Adrenal gland (tissue), 9 donors: ENCODE measurements at regions not wholly inside any gene's neighbourhood (a gene's known extent, or its start where the extent isn't known, plus 50 kb on each side); places are given as distances from the start of the nearest gene placed in this dataset.

Experiments
- DNase-seq, 7 donors: peaks; one replicate each; pipeline ENCODE4 v3.0.0-alpha.2; 2019 to 2020
- H3K27ac ChIP-seq, 5 donors: fragments of 200-600 bp; sonication (generic) in 4 of 5; 1 replicate in 3 of 5; 2 replicates in 2 of 5; pipeline versions ENCODE4 v1.5.1 to v1.8.0; 2016 to 2020; ENCODE audit warnings: mild to moderate bottlenecking in 1 of 5
- H3K27me3 ChIP-seq: fragments of 200-600 bp; 2 replicates; pipeline ENCODE4 v1.8.0; 2021
- H3K36me3 ChIP-seq, 2 donors: fragments of 200-600 bp; replicated peaks in 1 of 2; 1 replicate in 1 of 2; 2 replicates in 1 of 2; pipeline versions ENCODE4 v1.5.1 to v1.8.0; 2018 to 2022
- H3K4me1 ChIP-seq, 2 donors: fragments of 200-600 bp; replicated peaks in 1 of 2; 1 replicate in 1 of 2; 2 replicates in 1 of 2; pipeline versions ENCODE4 v1.5.1 to v1.8.0; 2018 to 2021
- H3K4me3 ChIP-seq, 4 donors: fragments of 200-600 bp; sonication (generic) in 3 of 4; one replicate each; pipeline ENCODE4 v1.5.1; 2016 to 2018
- H3K9me3 ChIP-seq, 3 donors: fragments of 200-600 bp; sonication (generic) in 1 of 3; replicated peaks in 1 of 3; 1 replicate in 2 of 3; 2 replicates in 1 of 3; pipeline versions ENCODE4 v1.5.1 to v1.8.0; 2016 to 2021
- CTCF ChIP-seq, 6 experiments: fragments of 450-650 bp in 4 of 6; fragments of 200-600 bp in 2 of 6; sonication (generic) in 1 of 6; IDR thresholded peaks; 1 replicate in 5 of 6; 2 replicates in 1 of 6; pipeline versions ENCODE4 v1.5.1 to v1.8.0; 2016 to 2021; ENCODE audit warnings: antibody characterized with exemption in 6 of 6, mild to moderate bottlenecking in 2 of 6, moderate library complexity in 1 of 6
- POLR2A ChIP-seq, 2 donors: fragments of 450-650 bp; IDR thresholded peaks; one replicate each; pipeline ENCODE4 v1.6.1; 2017; ENCODE audit warnings: antibody characterized with exemption in 2 of 2, mild to moderate bottlenecking in 2 of 2, moderate library complexity in 1 of 2
- WGBS, 4 donors: extraction: QIAGEN DNeasy Blood & Tissue Kit in 2 of 4; methylation state at CpG; one replicate each; pipeline versions ENCODE4 v1.1.5 to v1.1.7; 2013 to 2017; 5-methylcytosine and 5-hydroxymethylcytosine counted together
- intact Hi-C, 2 donors: fragments of 100-400 bp; cut with DNase I; formaldehyde crosslinking; loops; one replicate each; pipeline versions ENCODE4 v1.14.1 to v1.15.0; 2022 to 2023
- donor health status: healthy with polysubstance abuse.
- donor health status: Bipolar disorder and iron deficiency.
- donor health status: DM: yes; HTN: yes; CAD: no.
- donor health status: DM: no; HTN: no; CAD: no.
- donor health status: DM: no; HTN: no; CAD: no.

GRCh38 chr12:89960011-89960507 lies 251.4 kb upstream of the ATP2B1 start:
- intact Hi-C loops, result no loop called here
- H3K4me3 ChIP-seq, result no peak overlapping the region
- H3K27me3 ChIP-seq, result no peaks in the 10 kb centered on the region
- no peaks in the 10 kb centered on the region for H3K9me3 ChIP-seq
- WGBS, 4 donors, result 54 to 70% (median 65%) methylated on average over 2 of the region's 2 CpGs
- no peak overlapping the region for H3K27ac ChIP-seq
- no peaks in the 10 kb centered on the region for H3K36me3 ChIP-seq
- H3K4me1 ChIP-seq, result no peaks in the 10 kb centered on the region
- no peak for DNase-seq
- TF ChIP-seq POLR2A (IDR thresholded peaks at IDR 0.05) (no peak), CTCF (IDR thresholded peaks at IDR 0.05) (no peak)

GRCh38 chr12:89959179-89959578 lies 250.5 kb upstream of the ATP2B1 start:
- Histone ChIP-seq H3K36me3 (no peaks in the 10 kb centered on the region), H3K4me3 (no peak overlapping the region), H3K4me1 (no peaks in the 10 kb centered on the region), H3K27me3 (no peaks in the 10 kb centered on the region), H3K27ac (no peak overlapping the region), H3K9me3 (no peaks in the 10 kb centered on the region)
- TF ChIP-seq POLR2A (IDR thresholded peaks at IDR 0.05) (no peak), CTCF (IDR thresholded peaks at IDR 0.05) (no peak)
- intact Hi-C loops, result no loop called here
- no peak for DNase-seq
- 53 to 78% (median 61%) methylated on average over 1 of the region's 1 CpG for WGBS, 4 donors

GRCh38 chr12:89954259-89954658 lies 245.6 kb upstream of the ATP2B1 start:
- Histone ChIP-seq H3K27ac (no peak overlapping the region), H3K4me1 (peaks cover 0 to 6% of the 10 kb centered on the region in 2 donors), H3K27me3 (no peaks in the 10 kb centered on the region), H3K9me3 (no peaks in the 10 kb centered on the region), H3K4me3 (no peak overlapping the region), H3K36me3 (no peaks in the 10 kb centered on the region)
- intact Hi-C loops, result no loop called here
- WGBS, 4 donors, result 59 to 73% (median 67%) methylated on average over 3 of the region's 3 CpGs
- TF ChIP-seq CTCF (IDR thresholded peaks at IDR 0.05), result no peak
- TF ChIP-seq POLR2A (IDR thresholded peaks at IDR 0.05), result no peak
- DNase-seq, result no peak

GRCh38 chr12:89951694-89952060 lies 243.0 kb upstream of the ATP2B1 start:
- TF ChIP-seq POLR2A (IDR thresholded peaks at IDR 0.05) (no peak), CTCF (IDR thresholded peaks at IDR 0.05) (no peak)
- H3K9me3 ChIP-seq, result no peaks in the 10 kb centered on the region
- no peaks in the 10 kb centered on the region for H3K27me3 ChIP-seq
- intact Hi-C loops, result no loop called here
- WGBS, 4 donors, result 48 to 98% (median 85%) methylated on average over 2 of the region's 2 CpGs
- H3K27ac ChIP-seq, result no peak overlapping the region
- H3K4me1 ChIP-seq, result peaks cover 14 to 27% of the 10 kb centered on the region in 2 donors
- H3K4me3 ChIP-seq, result no peak overlapping the region
- no peak for DNase-seq
- no peaks in the 10 kb centered on the region for H3K36me3 ChIP-seq
